NCI-H748 treated with DMSO at 0.1 percent for 48 hours (cell line): ENCODE measurements at regions not wholly inside any gene's neighbourhood (a gene's known extent, or its start where the extent isn't known, plus 50 kb on each side); places are given as distances from the start of the nearest gene placed in this dataset.

Source experiments
- DNase-seq: peaks from one replicate; lab custom pipeline; 2025; lab: John Stamatoyannopoulos, UW

- no peak for DNase-seq
These were observed 575.4 kb downstream of the EPM2A start for GRCh38 chr6:145159921-145160320.

GRCh38 chr6:145161501-145161900, 573.8 kb downstream of the EPM2A start:
- no peak for DNase-seq

GRCh38 chr6:145169726-145170224, 565.5 kb downstream of the EPM2A start:
- no peak for DNase-seq

- DNase-seq = no peak
These were observed 559.9 kb downstream of the EPM2A start for GRCh38 chr6:145175470-145175869.

- no peak for DNase-seq
These were observed 556.9 kb downstream of the EPM2A start for GRCh38 chr6:145178391-145178790.

GRCh38 chr6:145187491-145188206, 547.7 kb downstream of the EPM2A start:
- no peak for DNase-seq

GRCh38 chr6:145189836-145190235, 545.5 kb downstream of the EPM2A start:
- DNase-seq = peak; percentile 44

GRCh38 chr6:145194389-145194788, 540.9 kb downstream of the EPM2A start:
- no peak for DNase-seq

- DNase-seq = peak; percentile 64
These were observed 535.4 kb downstream of the EPM2A start for GRCh38 chr6:145199961-145200360.

GRCh38 chr6:145204301-145204700, 531.0 kb downstream of the EPM2A start:
- no peak for DNase-seq

GRCh38 chr6:145206247-145206907, 528.9 kb downstream of the EPM2A start:
- DNase-seq = no peak

GRCh38 chr6:145208474-145208873, 526.8 kb downstream of the EPM2A start:
- DNase-seq = no peak

- no peak for DNase-seq
These were observed 526.0 kb downstream of the EPM2A start for GRCh38 chr6:145209272-145209671.

GRCh38 chr6:145212813-145213212, 522.5 kb downstream of the EPM2A start:
- DNase-seq = no peak

- DNase-seq = no peak
These were observed 521.7 kb downstream of the EPM2A start for GRCh38 chr6:145213614-145214013.

- DNase-seq = no peak
These were observed 520.8 kb downstream of the EPM2A start for GRCh38 chr6:145214570-145214969.

- no peak for DNase-seq
These were observed 510.9 kb downstream of the EPM2A start for GRCh38 chr6:145224450-145224849.

GRCh38 chr6:145225500-145225899, 509.8 kb downstream of the EPM2A start:
- DNase-seq = no peak

GRCh38 chr6:145227593-145227992, 507.7 kb downstream of the EPM2A start:
- no peak for DNase-seq

- DNase-seq = no peak
These were observed 506.2 kb downstream of the EPM2A start for GRCh38 chr6:145228962-145229582.

- no peak for DNase-seq
These were observed 501.4 kb downstream of the EPM2A start for GRCh38 chr6:145233955-145234354.

GRCh38 chr6:145235207-145235606, 500.1 kb downstream of the EPM2A start:
- no peak for DNase-seq

GRCh38 chr6:145238787-145239186, 496.5 kb downstream of the EPM2A start:
- DNase-seq = no peak
